DOHH2 (cell line): ENCODE measurements at regions not wholly inside any gene's neighbourhood (a gene's known extent, or its start where the extent isn't known, plus 50 kb on each side); places are given as distances from the start of the nearest gene placed in this dataset.

ENCODE experiments used
- H3F3A ChIP-seq: fragments of 200-600 bp; sonication (generic), shearing (Covaris generic); 2 replicates; pipeline ENCODE4 v1.6.0; 2016; ENCODE audit warnings: antibody characterized with exemption, mild to moderate bottlenecking; ENCODE audit not compliant: control insufficient read depth, insufficient read depth
- H3K27ac ChIP-seq: fragments of 200-600 bp; sonication (generic); 2 replicates; pipeline ENCODE4 v1.5.1; 2014; ENCODE audit warnings: low read depth, mild to moderate bottlenecking, low read length, moderate library complexity
- H3K27me3 ChIP-seq: fragments of 200-600 bp; sonication (generic); 2 replicates; pipeline ENCODE4 v1.6.1; 2014; ENCODE audit warnings: mild to moderate bottlenecking, low read length, mixed read lengths; ENCODE audit not compliant: control insufficient read depth
- H3K36me3 ChIP-seq: fragments of 200-600 bp; sonication (generic); 2 replicates; pipeline ENCODE4 v1.6.1; 2014; ENCODE audit warnings: mild to moderate bottlenecking, low read length, moderate library complexity, mixed read lengths; ENCODE audit not compliant: control insufficient read depth
- H3K4me1 ChIP-seq: fragments of 200-600 bp; sonication (generic); 2 replicates; pipeline ENCODE4 v1.6.1; 2014; ENCODE audit warnings: mild to moderate bottlenecking, low read length, mixed read lengths; ENCODE audit not compliant: control insufficient read depth
- H3K4me2 ChIP-seq: fragments of 200-600 bp; sonication (generic); 2 replicates; pipeline ENCODE4 v1.6.0; 2014; ENCODE audit warnings: mild to moderate bottlenecking, low read length, moderate library complexity
- H3K4me3 ChIP-seq: fragments of 200-600 bp; sonication (generic); 2 replicates; pipeline ENCODE4 v1.5.1; 2014; ENCODE audit warnings: mild to moderate bottlenecking, low read length, mixed read lengths
- H3K79me2 ChIP-seq: fragments of 200-600 bp; sonication (generic); 2 replicates; pipeline ENCODE4 v1.6.1; 2014; ENCODE audit warnings: mild to moderate bottlenecking, low read length, mixed read lengths; ENCODE audit not compliant: control insufficient read depth
- H3K9me2 ChIP-seq: fragments of 200-600 bp; sonication (generic); replicated peaks from 2 replicates; pipeline ENCODE4 v1.6.1; 2014; ENCODE audit warnings: mild to moderate bottlenecking, low read length, mixed read lengths; ENCODE audit not compliant: control insufficient read depth
- H3K9me3 ChIP-seq: fragments of 200-600 bp; sonication (generic); 2 replicates; pipeline ENCODE4 v1.6.1; 2014; ENCODE audit warnings: antibody characterized with exemption, low read length, mixed read lengths; ENCODE audit not compliant: control insufficient read depth, insufficient read depth
- H4K20me1 ChIP-seq: fragments of 200-600 bp; sonication (generic); 2 replicates; pipeline ENCODE4 v1.6.0; 2014; ENCODE audit warnings: low read depth, mild to moderate bottlenecking, antibody characterized with exemption, low read length, moderate library complexity; ENCODE audit not compliant: control insufficient read depth, insufficient read depth
- EZH2phosphoT487 ChIP-seq: fragments of 200-600 bp; sonication (generic); IDR thresholded peaks from 2 replicates; pipeline ENCODE4 v1.6.1; 2017; ENCODE audit warnings: borderline replicate concordance, mild to moderate bottlenecking, antibody characterized with exemption, low read length, moderate library complexity, mixed read lengths
- TF ChIP-seq, protein P1 (sequence below): fragments of 200-600 bp; sonication (generic); IDR thresholded peaks from one replicate; pipeline ENCODE4 v1.5.1; 2014; ENCODE audit warnings: antibody characterized with exemption, mild to moderate bottlenecking, low read depth, low read length; ENCODE audit not compliant: poor library complexity, severe bottlenecking

DNA sequence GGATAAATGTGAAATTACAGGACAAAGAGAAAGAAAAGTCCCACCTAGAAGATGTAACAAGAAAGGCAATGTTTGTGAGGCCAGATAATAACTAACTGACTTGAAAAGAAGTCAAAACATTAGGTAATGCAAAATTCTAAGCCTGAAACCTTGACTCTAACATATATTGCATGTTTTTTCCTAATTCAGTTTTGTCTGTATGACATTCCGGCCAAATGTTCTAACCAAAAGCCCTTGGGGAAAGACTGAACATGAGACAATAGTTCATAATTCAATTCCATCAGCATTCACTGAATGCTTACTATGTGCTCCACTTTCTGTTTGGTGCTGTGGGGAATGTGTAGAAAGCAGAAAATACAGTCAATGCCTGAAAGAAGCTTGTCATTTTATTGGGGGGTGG, 53.9 kb downstream of the PABIR2 start:
- no peaks in the 10 kb centered on the region for H3K27me3 ChIP-seq
- H3K27ac ChIP-seq, result no peak overlapping the region
- no peaks in the 10 kb centered on the region for H3K9me2 ChIP-seq
- H3K36me3 ChIP-seq, result no peaks in the 10 kb centered on the region
- TF ChIP-seq, protein P1, sequence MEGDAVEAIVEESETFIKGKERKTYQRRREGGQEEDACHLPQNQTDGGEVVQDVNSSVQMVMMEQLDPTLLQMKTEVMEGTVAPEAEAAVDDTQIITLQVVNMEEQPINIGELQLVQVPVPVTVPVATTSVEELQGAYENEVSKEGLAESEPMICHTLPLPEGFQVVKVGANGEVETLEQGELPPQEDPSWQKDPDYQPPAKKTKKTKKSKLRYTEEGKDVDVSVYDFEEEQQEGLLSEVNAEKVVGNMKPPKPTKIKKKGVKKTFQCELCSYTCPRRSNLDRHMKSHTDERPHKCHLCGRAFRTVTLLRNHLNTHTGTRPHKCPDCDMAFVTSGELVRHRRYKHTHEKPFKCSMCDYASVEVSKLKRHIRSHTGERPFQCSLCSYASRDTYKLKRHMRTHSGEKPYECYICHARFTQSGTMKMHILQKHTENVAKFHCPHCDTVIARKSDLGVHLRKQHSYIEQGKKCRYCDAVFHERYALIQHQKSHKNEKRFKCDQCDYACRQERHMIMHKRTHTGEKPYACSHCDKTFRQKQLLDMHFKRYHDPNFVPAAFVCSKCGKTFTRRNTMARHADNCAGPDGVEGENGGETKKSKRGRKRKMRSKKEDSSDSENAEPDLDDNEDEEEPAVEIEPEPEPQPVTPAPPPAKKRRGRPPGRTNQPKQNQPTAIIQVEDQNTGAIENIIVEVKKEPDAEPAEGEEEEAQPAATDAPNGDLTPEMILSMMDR, result no peak
- no peak for TF ChIP-seq EZH2phosphoT487
- no peaks in the 10 kb centered on the region for H3F3A ChIP-seq
- H3K4me2 ChIP-seq, result no peak overlapping the region
- no peaks in the 10 kb centered on the region for H4K20me1 ChIP-seq
- H3K4me1 ChIP-seq, result no peaks in the 10 kb centered on the region
- no peaks in the 10 kb centered on the region for H3K9me3 ChIP-seq
- H3K79me2 ChIP-seq, result no peaks in the 10 kb centered on the region
- H3K4me3 ChIP-seq, result no peak overlapping the region

DNA sequence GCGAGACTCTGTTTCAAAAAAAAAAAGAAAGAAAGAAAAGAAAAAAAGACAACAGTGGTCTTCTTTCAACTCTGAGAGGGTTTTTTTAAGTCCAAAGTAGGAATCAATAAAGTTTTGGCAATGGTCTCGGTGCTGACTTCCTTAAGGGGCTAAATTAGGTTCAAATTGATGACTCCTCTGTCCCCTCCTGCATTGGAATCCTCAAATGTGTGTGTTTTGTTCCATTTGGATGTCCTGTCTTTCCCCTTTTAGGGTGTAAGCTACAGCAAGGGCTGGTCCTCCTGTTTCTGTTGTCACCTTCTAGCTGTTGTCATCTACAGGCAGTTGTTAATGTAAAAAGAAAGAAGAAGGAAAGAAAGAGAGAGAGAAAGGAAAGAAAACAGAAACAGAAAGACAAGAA, 54.4 kb downstream of the PABIR2 start:
- Histone ChIP-seq H3K9me3 (no peaks in the 10 kb centered on the region), H3K9me2 (no peaks in the 10 kb centered on the region), H3K4me3 (no peak overlapping the region), H3K4me1 (no peaks in the 10 kb centered on the region), H3K4me2 (no peak overlapping the region), H3F3A (no peaks in the 10 kb centered on the region), H3K79me2 (no peaks in the 10 kb centered on the region), H3K27ac (no peak overlapping the region), H3K36me3 (no peaks in the 10 kb centered on the region), H3K27me3 (no peaks in the 10 kb centered on the region), H4K20me1 (no peaks in the 10 kb centered on the region)
- TF ChIP-seq, protein P1, result no peak
- no peak for TF ChIP-seq EZH2phosphoT487

DNA sequence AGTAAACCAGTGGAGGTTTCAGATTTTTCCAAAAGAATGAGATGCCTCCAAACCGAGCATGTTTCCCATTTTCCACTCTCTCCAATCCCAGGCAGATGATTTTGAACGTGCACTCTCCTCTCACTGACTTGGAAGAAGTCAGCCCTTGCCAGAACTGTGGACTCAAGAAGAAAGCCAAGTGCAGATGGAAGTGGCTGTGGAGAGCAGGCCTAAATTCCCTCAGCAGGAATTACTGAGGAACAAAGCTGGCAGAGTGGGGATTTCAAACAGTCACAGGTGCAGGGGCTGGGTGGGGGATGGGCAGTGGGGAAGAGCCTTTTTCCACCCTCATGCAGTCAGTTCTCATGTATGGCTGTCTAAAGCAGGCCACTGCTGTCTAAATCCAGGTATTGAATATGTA, 55.3 kb downstream of the PABIR2 start:
- no peaks in the 10 kb centered on the region for H3K4me1 ChIP-seq
- H4K20me1 ChIP-seq, result no peaks in the 10 kb centered on the region
- H3F3A ChIP-seq, result no peaks in the 10 kb centered on the region
- H3K79me2 ChIP-seq, result no peaks in the 10 kb centered on the region
- no peak for TF ChIP-seq EZH2phosphoT487
- TF ChIP-seq, protein P1, result no peak
- H3K27me3 ChIP-seq, result no peaks in the 10 kb centered on the region
- no peaks in the 10 kb centered on the region for H3K9me3 ChIP-seq
- H3K36me3 ChIP-seq, result no peaks in the 10 kb centered on the region
- no peaks in the 10 kb centered on the region for H3K9me2 ChIP-seq
- H3K27ac ChIP-seq, result no peak overlapping the region
- H3K4me3 ChIP-seq, result no peak overlapping the region
- H3K4me2 ChIP-seq, result no peak overlapping the region
